ENCODE measurements at regions not wholly inside any gene's neighbourhood (a gene's known extent, or its start where the extent isn't known, plus 50 kb on each side); places are given as distances from the start of the nearest gene placed in this dataset.

- no peak for DNase-seq
- Histone ChIP-seq H3K9me3 (no peaks in the 10 kb centered on the region), H3K4me1 (no peaks in the 10 kb centered on the region), H3K4me3 (no peak overlapping the region), H3K27me3 (peaks cover 0 to 38% (median 0%) of the 10 kb centered on the region in 7 donors), H3K27ac (no peak overlapping the region), H3K36me3 (no peaks in the 10 kb centered on the region)
- no peak for ATAC-seq
- WGBS, 2 donors, result 79 to 83% methylated on average over 2 of the region's 2 CpGs
- TF ChIP-seq CTCF (IDR thresholded peaks at IDR 0.05), result no peak
- intact Hi-C loops (cut with DNase I), result no loop called here
These were observed 140.7 kb downstream of the MAGEB17 start for GRCh38 chrX:16307950-16308349.

GRCh38 chrX:16308773-16309172, 141.5 kb downstream of the MAGEB17 start:
- TF ChIP-seq CTCF (IDR thresholded peaks at IDR 0.05), result no peak
- 72 to 78% methylated on average over 4 of the region's 4 CpGs for WGBS, 2 donors
- intact Hi-C loops (cut with DNase I), result no loop called here

GRCh38 chrX:16310326-16310725, 143.0 kb downstream of the MAGEB17 start:
- no peaks in the 10 kb centered on the region for H3K36me3 ChIP-seq
- WGBS, 2 donors, result 66 to 79% methylated on average over 1 of the region's 1 CpG
- H3K4me3 ChIP-seq, result no peak overlapping the region
- no peak for ATAC-seq
- intact Hi-C loops (cut with DNase I), result no loop called here
- H3K27ac ChIP-seq, result no peak overlapping the region
- DNase-seq, result no peak
- TF ChIP-seq CTCF (IDR thresholded peaks at IDR 0.05), result no peak
- peaks cover 0 to 52% (median 0%) of the 10 kb centered on the region in 7 donors for H3K27me3 ChIP-seq
- H3K9me3 ChIP-seq, result no peaks in the 10 kb centered on the region
- H3K4me1 ChIP-seq, result no peaks in the 10 kb centered on the region

More at GRCh38 chrX:16308773-16309172, 141.5 kb downstream of the MAGEB17 start:
- DNase-seq, result no peak
- Histone ChIP-seq H3K4me3 (no peak overlapping the region), H3K27ac (no peak overlapping the region), H3K4me1 (no peaks in the 10 kb centered on the region), H3K27me3 (peaks cover 0 to 45% (median 0%) of the 10 kb centered on the region in 7 donors), H3K9me3 (no peaks in the 10 kb centered on the region), H3K36me3 (no peaks in the 10 kb centered on the region)
- no peak for ATAC-seq

- Histone ChIP-seq H3K9me3 (no peaks in the 10 kb centered on the region), H3K4me1 (no peaks in the 10 kb centered on the region), H3K4me3 (no peak overlapping the region), H3K27me3 (peaks cover 0 to 52% (median 0%) of the 10 kb centered on the region in 7 donors), H3K36me3 (no peaks in the 10 kb centered on the region), H3K27ac (no peak overlapping the region)
- no peak for TF ChIP-seq CTCF (IDR thresholded peaks at IDR 0.05)
- ATAC-seq, result no peak
- 77% methylated on average over 4 of the region's 4 CpGs for WGBS, 2 donors
- intact Hi-C loops (cut with DNase I), result no loop called here
- no peak for DNase-seq
These were observed 144.4 kb downstream of the MAGEB17 start for GRCh38 chrX:16311671-16312070.
